Neuronal stem cell (in vitro differentiated cells): ENCODE measurements at regions not wholly inside any gene's neighbourhood (a gene's known extent, or its start where the extent isn't known, plus 50 kb on each side); places are given as distances from the start of the nearest gene placed in this dataset.

Source experiments
- DNase-seq: peaks from one replicate; pipeline ENCODE4 v3.0.0-alpha.2; 2013; ENCODE audit warnings: low spot score
- H2AFZ ChIP-seq: one replicate; pipeline ENCODE4 v1.6.1; 2013; ENCODE audit warnings: mild to moderate bottlenecking, low read length, inconsistent platforms
- H2AK5ac ChIP-seq: 2 replicates; pipeline ENCODE4 v1.6.1; 2013; ENCODE audit warnings: low read depth, mild to moderate bottlenecking, inconsistent platforms, low read length, moderate library complexity, mixed read lengths
- H2BK120ac ChIP-seq: 2 replicates; pipeline ENCODE4 v1.6.1; 2013; ENCODE audit warnings: low read depth, mild to moderate bottlenecking, inconsistent platforms, low read length, moderate library complexity, mixed read lengths
- H2BK12ac ChIP-seq: one replicate; pipeline ENCODE4 v1.6.1; 2013; ENCODE audit warnings: low read length, inconsistent platforms
- H2BK15ac ChIP-seq: 2 replicates; pipeline ENCODE4 v1.6.1; 2013; ENCODE audit warnings: mild to moderate bottlenecking, low read length, inconsistent platforms, mixed read lengths
- H2BK5ac ChIP-seq: one replicate; pipeline ENCODE4 v1.6.1; 2013; ENCODE audit warnings: inconsistent platforms, mild to moderate bottlenecking, low read length, moderate library complexity
- H3K14ac ChIP-seq: one replicate; pipeline ENCODE4 v1.6.1; 2013; ENCODE audit warnings: low read length, inconsistent platforms
- H3K18ac ChIP-seq: 2 replicates; pipeline ENCODE4 v1.6.1; 2013; ENCODE audit warnings: low read length, inconsistent platforms
- H3K23ac ChIP-seq: 2 replicates; pipeline ENCODE4 v1.6.1; 2013; ENCODE audit warnings: low read depth, mild to moderate bottlenecking, mixed read lengths, low read length, inconsistent platforms; ENCODE audit not compliant: poor library complexity
- H3K27ac ChIP-seq: replicated peaks from 3 replicates; pipeline ENCODE4 v1.5.1; 2013; ENCODE audit warnings: low read length, inconsistent platforms
- H3K27me3 ChIP-seq, 3 experiments: 2 replicates each; pipeline ENCODE4 v1.6.1; 2013; ENCODE audit warnings: low read length in 3 of 3, mild to moderate bottlenecking in 2 of 3, inconsistent platforms in 1 of 3, low read depth in 1 of 3, mixed read lengths in 1 of 3, moderate library complexity in 1 of 3; ENCODE audit not compliant: control insufficient read depth in 3 of 3, insufficient read depth in 3 of 3
- H3K36me3 ChIP-seq, 2 donors: replicated peaks in 1 of 2; 2 replicates each; pipeline ENCODE4 v1.6.1; 2013; ENCODE audit warnings: low read length in 2 of 2; ENCODE audit not compliant: control insufficient read depth in 2 of 2, insufficient read depth in 2 of 2
- H3K4ac ChIP-seq: 2 replicates; pipeline ENCODE4 v1.6.1; 2013; ENCODE audit warnings: inconsistent platforms, mild to moderate bottlenecking, low read length, moderate library complexity
- H3K4me1 ChIP-seq, 2 donors: 1 replicate in 1 of 2; 2 replicates in 1 of 2; pipeline ENCODE4 v1.6.1; 2013; ENCODE audit warnings: low read length in 2 of 2, low read depth in 1 of 2; ENCODE audit not compliant: control insufficient read depth in 2 of 2, insufficient read depth in 1 of 2
- H3K4me2 ChIP-seq: one replicate; pipeline ENCODE4 v1.6.1; 2013; ENCODE audit warnings: mild to moderate bottlenecking, low read length, inconsistent platforms; ENCODE audit not compliant: insufficient read depth, poor library complexity, severe bottlenecking
- H3K4me3 ChIP-seq, 2 donors: 2 replicates each; pipeline ENCODE4 v1.5.1; 2013; ENCODE audit warnings: low read length in 2 of 2, mild to moderate bottlenecking in 2 of 2, inconsistent platforms in 1 of 2, moderate library complexity in 1 of 2
- H3K79me1 ChIP-seq: one replicate; pipeline ENCODE4 v1.6.1; 2013; ENCODE audit warnings: low read depth, mild to moderate bottlenecking, inconsistent platforms, low read length, moderate library complexity
- H3K9ac ChIP-seq: one replicate; pipeline ENCODE4 v1.6.1; 2013; ENCODE audit warnings: mild to moderate bottlenecking, low read depth, low read length, inconsistent platforms; ENCODE audit not compliant: poor library complexity
- H3K9me3 ChIP-seq, 2 donors: replicated peaks in 1 of 2; 2 replicates each; pipeline versions ENCODE3 to v1.6.1; 2013; ENCODE audit warnings: low read length in 2 of 2, mild to moderate bottlenecking in 2 of 2, inconsistent platforms in 1 of 2, low read depth in 1 of 2, mixed read lengths in 1 of 2, moderate library complexity in 1 of 2; ENCODE audit not compliant: control insufficient read depth in 2 of 2, insufficient read depth in 1 of 2
- H4K8ac ChIP-seq: one replicate; pipeline ENCODE4 v1.6.1; 2013; ENCODE audit warnings: low read depth, mild to moderate bottlenecking, inconsistent platforms, low read length, moderate library complexity
- H4K91ac ChIP-seq: one replicate; pipeline ENCODE4 v1.6.1; 2013; ENCODE audit warnings: low read length, low read depth, mild to moderate bottlenecking, inconsistent platforms; ENCODE audit not compliant: poor library complexity
- WGBS, 2 donors: extraction: QIAGEN DNeasy Blood & Tissue Kit; methylation state at CpG; one replicate each; pipeline ENCODE4 v1.1.7; 2013; ENCODE audit warnings: missing lambda C conversion rate in 2 of 2, mixed read lengths in 1 of 2; ENCODE audit not compliant: insufficient read length in 2 of 2, insufficient replicate concordance in 1 of 2; ENCODE audit errors: extremely low coverage in 2 of 2; 5-methylcytosine and 5-hydroxymethylcytosine counted together

DNA sequence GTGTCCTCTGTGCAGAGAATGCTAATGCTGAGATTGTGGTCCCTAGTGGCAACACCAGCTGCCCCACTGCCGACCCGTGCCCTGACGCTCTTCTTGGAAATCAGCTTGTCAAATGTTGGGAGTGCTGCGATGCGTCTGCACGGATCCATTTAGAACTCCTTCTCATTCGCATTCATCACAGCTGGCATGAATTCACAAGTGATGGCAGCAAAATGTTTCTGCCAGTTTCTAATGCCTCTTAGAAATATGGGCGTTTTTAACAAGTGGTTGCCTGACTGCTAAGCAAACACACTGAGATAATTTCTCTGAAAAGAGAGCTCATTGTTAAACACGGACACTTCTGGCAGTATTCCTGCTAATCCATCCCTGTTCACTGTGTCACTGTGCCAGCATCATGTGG is 131.9 kb upstream of the KCNJ6 start:
- H3K4me2 ChIP-seq = no peak overlapping the region
- H3K14ac ChIP-seq = no peak overlapping the region
- no peak overlapping the region for H2BK15ac ChIP-seq
- no peaks in the 10 kb centered on the region for H3K36me3 ChIP-seq
- DNase-seq = no peak
- H2AFZ ChIP-seq = no peak overlapping the region
- no peaks in the 10 kb centered on the region for H3K79me1 ChIP-seq
- no peak overlapping the region for H3K18ac ChIP-seq
- H2BK5ac ChIP-seq = no peak overlapping the region
- H4K8ac ChIP-seq = no peak overlapping the region
- no peak overlapping the region for H3K4ac ChIP-seq
- no peak overlapping the region for H2AK5ac ChIP-seq
- H3K9ac ChIP-seq = no peak overlapping the region
- no peaks in the 10 kb centered on the region for H3K9me3 ChIP-seq
- H3K4me3 ChIP-seq = no peak overlapping the region
- H2BK120ac ChIP-seq = no peak overlapping the region
- no CpG with 5 or more reads among the region's 9 CpGs for WGBS, 2 donors
- no peak overlapping the region for H3K23ac ChIP-seq
- H4K91ac ChIP-seq = no peak overlapping the region
- H3K27me3 ChIP-seq = no peaks in the 10 kb centered on the region
- no peak overlapping the region for H2BK12ac ChIP-seq
- no peak overlapping the region for H3K27ac ChIP-seq
- peaks cover 0 to under 1% of the 10 kb centered on the region in 2 donors for H3K4me1 ChIP-seq

DNA sequence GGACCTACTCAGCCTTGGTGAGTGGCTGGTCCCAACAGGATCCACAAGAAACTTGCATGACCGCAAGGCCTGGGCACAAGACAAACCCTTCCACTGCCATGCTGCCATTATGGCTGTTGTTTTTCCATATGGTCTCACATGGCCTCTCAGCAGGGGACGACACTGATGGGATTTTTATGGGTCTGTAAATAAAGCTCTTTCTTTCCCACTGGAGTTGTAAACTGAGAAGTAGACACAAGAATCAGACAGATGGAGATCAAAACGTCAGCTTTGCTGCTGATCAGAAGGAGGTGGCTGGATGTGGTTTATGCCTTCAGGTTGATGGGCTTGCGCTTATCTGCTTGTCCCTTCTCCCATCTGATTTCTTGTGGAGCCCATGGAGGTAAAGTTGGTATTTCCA is 138.1 kb upstream of the KCNJ6 start:
- Histone ChIP-seq H3K79me1 (no peaks in the 10 kb centered on the region), H3K9me3 (no peaks in the 10 kb centered on the region), H4K91ac (no peak overlapping the region), H4K8ac (no peak overlapping the region), H2BK15ac (no peak overlapping the region), H3K4me3 (no peak overlapping the region), H2BK120ac (no peak overlapping the region), H3K27me3 (no peaks in the 10 kb centered on the region), H3K18ac (no peak overlapping the region), H3K36me3 (no peaks in the 10 kb centered on the region), H3K4me2 (no peak overlapping the region), H3K4ac (no peak overlapping the region), H3K23ac (no peak overlapping the region), H3K27ac (no peak overlapping the region), H2BK12ac (no peak overlapping the region), H3K14ac (no peak overlapping the region), H2BK5ac (no peak overlapping the region), H2AK5ac (no peak overlapping the region), H3K4me1 (peaks cover 0 to 2% of the 10 kb centered on the region in 2 donors), H3K9ac (no peak overlapping the region), H2AFZ (no peak overlapping the region)
- no CpG with 5 or more reads among the region's 4 CpGs for WGBS, 2 donors
- no peak for DNase-seq

DNA sequence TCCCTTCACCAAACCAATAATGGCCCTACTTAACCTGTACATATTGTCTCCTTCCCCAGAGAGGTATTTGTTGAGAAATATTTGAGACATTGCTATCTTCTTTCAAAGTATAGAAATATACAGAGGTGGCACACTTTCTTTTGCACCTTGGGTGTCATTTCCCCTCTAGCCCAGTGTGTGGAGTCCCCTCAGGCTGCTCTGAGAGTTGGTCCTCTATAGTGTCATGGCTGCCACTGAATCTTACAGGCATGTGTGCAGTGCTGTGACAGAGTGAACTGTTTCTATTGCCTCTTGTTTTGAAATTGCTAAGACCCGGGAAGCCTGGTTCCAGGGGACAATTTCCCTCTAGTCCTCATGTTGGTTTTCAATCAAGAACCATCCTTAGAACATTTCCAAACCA is 140.2 kb upstream of the KCNJ6 start:
- Histone ChIP-seq H3K27ac (no peak overlapping the region), H3K23ac (no peak overlapping the region)
- no CpG with 5 or more reads among the region's 1 CpG for WGBS, 2 donors

DNA sequence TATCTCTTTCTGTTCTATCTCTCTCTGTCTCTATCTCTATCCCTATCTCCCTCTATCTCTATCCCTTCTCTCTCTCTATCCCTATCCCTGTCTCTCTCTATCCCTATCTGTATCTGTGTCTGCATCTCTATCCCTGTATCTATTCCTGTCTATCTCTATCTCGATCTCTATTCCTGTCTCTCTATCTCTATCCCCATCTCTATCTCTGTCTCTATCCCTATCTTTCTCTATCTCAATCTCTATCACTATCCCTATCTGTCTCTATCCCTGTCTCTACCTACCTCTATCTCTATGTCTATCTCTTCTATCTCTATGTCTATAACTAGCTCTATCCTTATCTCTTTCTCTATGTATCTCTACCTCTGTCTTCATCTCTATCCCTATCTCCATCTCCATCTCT is 141.4 kb upstream of the KCNJ6 start:
- no peak overlapping the region for H2BK5ac ChIP-seq
- no peak overlapping the region for H2AK5ac ChIP-seq
- H3K4me3 ChIP-seq = no peak overlapping the region
- no peak overlapping the region for H3K9ac ChIP-seq
- no peak overlapping the region for H2AFZ ChIP-seq
- H3K27ac ChIP-seq = no peak overlapping the region
- WGBS, 2 donors = no CpG with 5 or more reads among the region's 1 CpG
- H2BK15ac ChIP-seq = no peak overlapping the region
- H3K4me1 ChIP-seq = peaks cover 0 to 2% of the 10 kb centered on the region in 2 donors
- H2BK120ac ChIP-seq = no peak overlapping the region
- H3K36me3 ChIP-seq = no peaks in the 10 kb centered on the region
- H3K9me3 ChIP-seq = no peaks in the 10 kb centered on the region
- H3K4ac ChIP-seq = no peak overlapping the region
- no peak overlapping the region for H3K23ac ChIP-seq
- no peak overlapping the region for H3K14ac ChIP-seq
- H3K18ac ChIP-seq = no peak overlapping the region
- no peaks in the 10 kb centered on the region for H3K79me1 ChIP-seq
- no peak overlapping the region for H4K91ac ChIP-seq
- no peaks in the 10 kb centered on the region for H3K27me3 ChIP-seq
- no peak overlapping the region for H2BK12ac ChIP-seq
- H4K8ac ChIP-seq = no peak overlapping the region
- H3K4me2 ChIP-seq = no peak overlapping the region
- no peak for DNase-seq

More for the DNA sequence above, 140.2 kb upstream of the KCNJ6 start:
- H3K79me1 ChIP-seq = no peaks in the 10 kb centered on the region
- no peak overlapping the region for H3K4ac ChIP-seq
- H3K18ac ChIP-seq = no peak overlapping the region
- no peak overlapping the region for H2AFZ ChIP-seq
- peaks cover 0 to 2% of the 10 kb centered on the region in 2 donors for H3K4me1 ChIP-seq
- H2BK15ac ChIP-seq = no peak overlapping the region
- H3K4me3 ChIP-seq = no peak overlapping the region
- no peaks in the 10 kb centered on the region for H3K36me3 ChIP-seq
- H2BK12ac ChIP-seq = no peak overlapping the region
- H2AK5ac ChIP-seq = no peak overlapping the region
- no peak overlapping the region for H4K91ac ChIP-seq
- no peak overlapping the region for H2BK120ac ChIP-seq
- H3K27me3 ChIP-seq = no peaks in the 10 kb centered on the region
- H3K9me3 ChIP-seq = no peaks in the 10 kb centered on the region
- no peak overlapping the region for H3K4me2 ChIP-seq
- H4K8ac ChIP-seq = no peak overlapping the region
- DNase-seq = no peak
- no peak overlapping the region for H3K14ac ChIP-seq
- no peak overlapping the region for H2BK5ac ChIP-seq
- no peak overlapping the region for H3K9ac ChIP-seq
